Left lung (tissue), 4 donors: ENCODE measurements at regions not wholly inside any gene's neighbourhood (a gene's known extent, or its start where the extent isn't known, plus 50 kb on each side); places are given as distances from the start of the nearest gene placed in this dataset.

ENCODE experiments used
- ATAC-seq: fragments of 200-7000 bp; cut with Tn5 transposase; one replicate; pipeline ENCODE4 v1.9.1; 2020; ENCODE audit warnings: moderate library complexity
- DNase-seq, 4 donors: peaks; one replicate each; pipeline ENCODE4 v3.0.0-alpha.2; 2013 to 2020
- H3K27ac ChIP-seq, 2 donors: fragments of 200-600 bp; sonication (generic) in 1 of 2; one replicate each; pipeline versions ENCODE4 v1.5.0 to v1.8.0; 2020 to 2021
- H3K27me3 ChIP-seq, 2 donors: fragments of 200-600 bp; sonication (generic) in 1 of 2; one replicate each; pipeline versions ENCODE4 v1.5.0 to v1.8.0; 2020 to 2021
- H3K36me3 ChIP-seq, 2 donors: fragments of 200-600 bp; sonication (generic) in 1 of 2; one replicate each; pipeline versions ENCODE4 v1.5.0 to v1.8.0; 2020 to 2021
- H3K4me1 ChIP-seq, 2 donors: fragments of 200-600 bp; one replicate each; pipeline ENCODE4 v1.8.0; 2021
- H3K4me3 ChIP-seq, 2 donors: fragments of 200-600 bp; sonication (generic) in 1 of 2; one replicate each; pipeline versions ENCODE4 v1.5.0 to v1.8.0; 2020 to 2021; ENCODE audit warnings: mild to moderate bottlenecking in 1 of 2
- H3K9me3 ChIP-seq, 2 donors: fragments of 200-600 bp; sonication (generic) in 1 of 2; one replicate each; pipeline versions ENCODE4 v1.5.0 to v1.8.0; 2020 to 2021
- intact Hi-C, 2 donors: fragments of 100-400 bp; cut with DNase I; formaldehyde crosslinking; loops; one replicate each; pipeline versions ENCODE4 v1.11.2 to v1.14.2; 2022
- TF ChIP-seq, protein P1 (sequence below), 2 donors: fragments of 200-600 bp; sonication (generic) in 1 of 2; IDR thresholded peaks; one replicate each; pipeline versions ENCODE4 v1.5.0 to v1.8.0; 2021; ENCODE audit warnings: antibody characterized with exemption in 2 of 2
- donor health status: DM: no; HTN: yes; CAD: no.
- donor health status: DM: no; HTN: no; CAD: no.

DNA sequence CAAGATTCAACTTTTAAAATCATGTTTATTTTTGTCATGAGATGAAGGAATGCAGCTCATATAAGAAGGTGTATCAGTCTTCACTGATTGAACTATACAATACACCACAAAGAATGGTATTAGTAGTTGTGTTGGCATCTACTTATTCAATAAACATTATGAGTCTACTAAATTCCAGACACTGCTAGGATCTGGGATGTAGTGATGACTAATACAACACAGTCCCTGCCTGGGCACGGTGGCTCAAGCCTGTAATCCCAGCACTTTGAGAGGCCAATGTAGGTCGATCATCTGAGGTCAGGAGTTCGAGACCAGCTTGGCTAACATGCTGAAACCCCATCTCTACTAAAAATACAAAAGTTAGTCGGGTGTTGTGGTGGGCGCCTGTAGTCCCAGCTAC, 171.4 kb upstream of the NFIB start:
- no peak for ATAC-seq
- H3K27ac ChIP-seq, result no peak overlapping the region
- no peaks in the 10 kb centered on the region for H3K4me1 ChIP-seq
- H3K9me3 ChIP-seq, result no peaks in the 10 kb centered on the region
- H3K4me3 ChIP-seq, result no peak overlapping the region
- TF ChIP-seq, protein P1, sequence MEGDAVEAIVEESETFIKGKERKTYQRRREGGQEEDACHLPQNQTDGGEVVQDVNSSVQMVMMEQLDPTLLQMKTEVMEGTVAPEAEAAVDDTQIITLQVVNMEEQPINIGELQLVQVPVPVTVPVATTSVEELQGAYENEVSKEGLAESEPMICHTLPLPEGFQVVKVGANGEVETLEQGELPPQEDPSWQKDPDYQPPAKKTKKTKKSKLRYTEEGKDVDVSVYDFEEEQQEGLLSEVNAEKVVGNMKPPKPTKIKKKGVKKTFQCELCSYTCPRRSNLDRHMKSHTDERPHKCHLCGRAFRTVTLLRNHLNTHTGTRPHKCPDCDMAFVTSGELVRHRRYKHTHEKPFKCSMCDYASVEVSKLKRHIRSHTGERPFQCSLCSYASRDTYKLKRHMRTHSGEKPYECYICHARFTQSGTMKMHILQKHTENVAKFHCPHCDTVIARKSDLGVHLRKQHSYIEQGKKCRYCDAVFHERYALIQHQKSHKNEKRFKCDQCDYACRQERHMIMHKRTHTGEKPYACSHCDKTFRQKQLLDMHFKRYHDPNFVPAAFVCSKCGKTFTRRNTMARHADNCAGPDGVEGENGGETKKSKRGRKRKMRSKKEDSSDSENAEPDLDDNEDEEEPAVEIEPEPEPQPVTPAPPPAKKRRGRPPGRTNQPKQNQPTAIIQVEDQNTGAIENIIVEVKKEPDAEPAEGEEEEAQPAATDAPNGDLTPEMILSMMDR (IDR thresholded peaks at IDR 0.05), result no peak
- no peak for DNase-seq
- H3K36me3 ChIP-seq, result no peaks in the 10 kb centered on the region
- intact Hi-C loops, result no loop called here
- H3K27me3 ChIP-seq, result no peaks in the 10 kb centered on the region

DNA sequence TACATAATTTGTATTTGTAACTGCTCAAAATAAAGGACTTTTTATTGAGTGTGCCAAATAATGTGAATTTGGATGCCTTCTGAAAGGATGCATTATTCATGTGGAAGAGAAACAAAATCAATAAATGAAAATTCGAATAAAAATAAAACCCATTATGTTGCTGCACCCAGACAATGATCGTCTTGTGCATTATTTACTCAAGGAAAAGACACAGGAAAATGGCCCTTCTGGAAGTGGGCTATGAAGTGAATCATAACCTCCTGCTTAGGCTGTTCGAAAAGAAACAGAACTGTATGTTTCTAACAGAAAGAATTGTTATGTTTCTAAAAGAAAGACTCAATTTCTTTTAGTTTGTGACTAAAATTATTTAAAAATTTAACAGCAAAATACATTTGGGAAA, 168.9 kb upstream of the NFIB start:
- ATAC-seq, result no peak
- H3K9me3 ChIP-seq, result no peaks in the 10 kb centered on the region
- intact Hi-C loops, result no loop called here
- TF ChIP-seq, protein P1 (IDR thresholded peaks at IDR 0.05), result no peak
- no peaks in the 10 kb centered on the region for H3K36me3 ChIP-seq
- H3K27me3 ChIP-seq, result no peaks in the 10 kb centered on the region
- DNase-seq, result no peak
- no peaks in the 10 kb centered on the region for H3K4me1 ChIP-seq
- no peak overlapping the region for H3K27ac ChIP-seq
- H3K4me3 ChIP-seq, result no peak overlapping the region

DNA sequence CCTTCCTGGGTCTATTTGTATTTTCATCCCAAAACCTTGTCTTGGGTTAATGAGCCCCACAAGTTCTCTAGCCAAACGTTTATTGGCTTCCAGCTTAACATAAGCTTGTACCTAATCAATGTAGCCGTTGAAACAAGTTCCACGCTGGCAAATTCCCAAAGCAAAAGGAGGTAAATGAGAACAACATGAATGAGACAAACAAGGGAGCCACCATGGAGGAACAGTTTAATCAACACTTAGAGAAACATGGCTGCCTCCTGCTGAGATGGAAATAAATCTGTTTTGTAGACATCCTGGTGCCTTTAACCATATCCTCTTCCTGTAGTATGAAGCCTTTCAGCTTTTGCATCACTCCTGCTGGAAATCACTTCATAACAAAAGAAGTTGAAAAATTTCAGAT, 166.6 kb upstream of the NFIB start:
- no peaks in the 10 kb centered on the region for H3K9me3 ChIP-seq
- DNase-seq (no peak), ATAC-seq (no peak)
- no peaks in the 10 kb centered on the region for H3K27me3 ChIP-seq
- H3K36me3 ChIP-seq, result no peaks in the 10 kb centered on the region
- H3K4me3 ChIP-seq, result no peak overlapping the region
- intact Hi-C loops, result no loop called here
- TF ChIP-seq, protein P1 (IDR thresholded peaks at IDR 0.05), result no peak
- H3K27ac ChIP-seq, result no peak overlapping the region
- H3K4me1 ChIP-seq, result no peaks in the 10 kb centered on the region

GRCh38 chr9:14479163-14479560, 165.2 kb upstream of the NFIB start:
- Histone ChIP-seq H3K4me3 (no peak overlapping the region), H3K27ac (no peak overlapping the region), H3K36me3 (no peaks in the 10 kb centered on the region), H3K9me3 (no peaks in the 10 kb centered on the region), H3K4me1 (no peaks in the 10 kb centered on the region), H3K27me3 (no peaks in the 10 kb centered on the region)
- DNase-seq (no peak), ATAC-seq (no peak)
- TF ChIP-seq, protein P1 (IDR thresholded peaks at IDR 0.05), result no peak
- intact Hi-C loops, result no loop called here

DNA sequence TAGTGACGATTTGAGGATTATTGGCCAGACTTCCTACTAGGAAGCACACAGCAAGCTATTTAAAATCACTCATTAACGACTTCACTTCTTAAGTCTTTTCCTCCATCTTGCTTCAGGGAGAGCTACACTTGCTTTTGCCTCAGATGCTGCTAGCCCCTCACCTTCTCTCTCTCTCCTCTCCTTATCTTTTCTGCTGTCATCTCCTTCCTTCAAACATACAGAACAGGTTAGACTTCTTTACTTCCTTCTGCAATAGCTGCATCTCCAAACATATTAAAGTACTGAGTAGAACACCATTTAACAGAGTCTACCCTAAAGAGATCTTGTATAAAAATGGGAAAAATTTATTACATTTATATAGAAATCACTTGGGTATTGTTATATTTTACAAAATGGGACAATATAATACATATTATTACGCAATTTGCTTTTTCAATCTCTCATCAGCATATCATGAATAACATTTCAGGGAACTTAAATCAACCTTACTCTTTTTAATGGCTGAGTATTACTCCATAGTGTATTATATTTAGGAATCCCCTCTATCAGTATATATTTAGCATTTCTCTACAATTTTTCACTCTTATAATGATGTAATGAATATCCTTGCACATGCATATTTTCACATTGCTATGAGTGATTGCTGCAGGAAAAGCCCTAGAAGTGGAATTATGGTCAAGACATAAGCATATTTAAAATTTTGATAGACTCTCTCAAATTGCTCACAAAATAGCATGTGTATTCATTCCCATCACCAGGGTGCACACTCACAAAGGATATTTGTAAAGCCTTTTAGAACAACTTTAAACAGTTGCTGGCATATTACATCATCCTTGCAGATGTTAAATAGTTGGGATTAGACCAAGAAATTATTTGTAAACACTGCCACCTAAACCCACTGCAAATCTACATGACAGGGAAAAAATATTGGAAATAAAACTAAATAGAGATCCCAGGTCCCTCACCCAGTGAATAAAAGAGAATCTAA, 164.5 kb upstream of the NFIB start:
- H3K27ac ChIP-seq, result no peak overlapping the region
- H3K4me3 ChIP-seq, result no peak overlapping the region
- intact Hi-C loops, result no loop called here
- H3K36me3 ChIP-seq, result no peaks in the 10 kb centered on the region
- DNase-seq (no peak), ATAC-seq (no peak)
- H3K9me3 ChIP-seq, result no peaks in the 10 kb centered on the region
- no peaks in the 10 kb centered on the region for H3K27me3 ChIP-seq
- no peaks in the 10 kb centered on the region for H3K4me1 ChIP-seq
- TF ChIP-seq, protein P1 (IDR thresholded peaks at IDR 0.05), result no peak
